ENCODE measurements at regions not wholly inside any gene's neighbourhood (a gene's known extent, or its start where the extent isn't known, plus 50 kb on each side); places are given as distances from the start of the nearest gene placed in this dataset.
A peak's percentile ranks its signal among the peaks of the same experiment; 100 is the strongest.

DNA sequence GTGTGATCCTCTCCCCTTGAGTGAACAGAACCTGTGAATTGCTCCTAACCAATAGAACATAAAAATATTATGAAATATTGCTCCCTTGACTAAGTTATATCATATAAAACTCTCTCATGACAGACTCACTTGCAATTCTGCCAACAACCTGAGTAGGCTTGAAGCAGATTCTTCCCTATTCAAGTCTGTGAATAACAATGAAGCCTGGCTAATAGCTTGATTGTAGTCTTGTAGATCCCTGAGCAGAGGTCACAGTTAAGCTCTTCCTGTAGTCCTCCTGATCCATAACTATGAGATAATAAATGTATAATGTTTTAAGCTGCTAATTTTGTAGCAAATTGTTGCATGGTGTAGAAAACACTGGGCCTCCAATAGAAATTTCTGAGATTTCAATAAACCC lies 540.1 kb upstream of the TENM4 start:
- H3K9me3 ChIP-seq (ENCODE audit: low read length): peaks cover 5% of the 10 kb centered on the region
- no peaks in the 10 kb centered on the region for H3K36me3 ChIP-seq (ENCODE audit: insufficient read depth, low read length)
- H3K27ac ChIP-seq (ENCODE audit: low read depth, low read length): no peak overlapping the region
- H3K27me3 ChIP-seq (ENCODE audit: control insufficient read depth in 1 of 2, insufficient read depth in 2 of 2, low read length in 2 of 2): no peaks in the 10 kb centered on the region
- H3K4me3 ChIP-seq (ENCODE audit: low read depth in 1 of 2, low read length in 2 of 2): no peak overlapping the region
- no peaks in the 10 kb centered on the region for H3K4me1 ChIP-seq (ENCODE audit: insufficient read depth, low read length)
- H3K9ac ChIP-seq (ENCODE audit: low read length): no peak overlapping the region

DNA sequence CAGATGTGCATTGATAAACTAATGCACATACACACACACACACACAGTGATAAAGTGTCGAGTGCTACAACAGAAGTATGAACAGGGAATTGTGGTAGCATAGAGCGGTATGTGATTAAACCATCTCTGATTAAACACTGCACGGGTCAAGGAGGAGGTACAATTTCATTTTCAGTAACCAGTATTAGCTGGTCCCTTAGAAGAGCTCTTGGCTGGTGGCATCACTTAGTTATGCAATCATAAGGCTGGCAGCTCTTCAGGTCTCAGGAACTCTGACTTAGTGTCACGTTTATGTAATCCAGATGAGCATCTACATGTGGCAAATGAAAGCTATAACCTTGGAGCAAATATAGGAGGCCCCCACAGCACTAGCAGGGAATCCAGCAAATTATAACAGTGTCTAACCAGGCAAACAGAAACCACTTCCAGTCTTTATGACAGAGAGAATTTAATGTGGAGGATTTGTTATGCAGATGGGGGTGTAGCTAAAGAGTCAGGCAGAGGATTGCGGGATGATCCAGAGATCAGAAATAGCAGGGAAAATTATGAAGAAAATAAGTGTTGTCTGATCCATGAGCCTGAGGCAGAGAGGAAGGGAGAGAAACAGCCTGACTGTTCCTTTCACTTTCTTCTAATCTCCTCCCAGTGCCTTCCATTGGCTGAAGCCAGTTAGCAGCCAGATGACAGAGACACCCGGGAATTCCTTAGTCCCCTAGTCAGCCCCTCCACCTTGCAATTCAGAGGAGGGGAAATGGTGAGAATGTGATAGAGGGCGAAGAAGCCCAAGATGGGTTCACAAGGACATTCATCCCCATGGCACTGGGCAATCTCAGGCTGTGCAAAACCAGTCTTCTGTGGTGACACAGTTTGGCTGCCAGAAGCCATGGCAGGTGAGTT lies 533.1 kb upstream of the TENM4 start:
- Histone ChIP-seq H3K9ac (ENCODE audit: low read length) (no peak overlapping the region), H3K27ac (ENCODE audit: low read depth, low read length) (no peak overlapping the region), H3K4me1 (ENCODE audit: insufficient read depth, low read length) (no peaks in the 10 kb centered on the region), H3K27me3 (ENCODE audit: control insufficient read depth in 1 of 2, insufficient read depth in 2 of 2, low read length in 2 of 2) (no peaks in the 10 kb centered on the region), H3K4me3 (ENCODE audit: low read depth in 1 of 2, low read length in 2 of 2) (peak overlapping the region in 1 of 2 donors; percentile 30), H3K36me3 (ENCODE audit: insufficient read depth, low read length) (no peaks in the 10 kb centered on the region), H3K9me3 (ENCODE audit: low read length) (no peaks in the 10 kb centered on the region)

- Histone ChIP-seq H3K4me1 (ENCODE audit: insufficient read depth, low read length) (no peaks in the 10 kb centered on the region), H3K27ac (ENCODE audit: low read depth, low read length) (no peak overlapping the region), H3K9ac (ENCODE audit: low read length) (no peak overlapping the region), H3K9me3 (ENCODE audit: low read length) (no peaks in the 10 kb centered on the region), H3K36me3 (ENCODE audit: insufficient read depth, low read length) (no peaks in the 10 kb centered on the region), H3K4me3 (ENCODE audit: low read depth in 1 of 2, low read length in 2 of 2) (no peak overlapping the region), H3K27me3 (ENCODE audit: control insufficient read depth in 1 of 2, insufficient read depth in 2 of 2, low read length in 2 of 2) (no peaks in the 10 kb centered on the region)
These were observed 530.4 kb upstream of the TENM4 start for GRCh38 chr11:79971255-79971654.

DNA sequence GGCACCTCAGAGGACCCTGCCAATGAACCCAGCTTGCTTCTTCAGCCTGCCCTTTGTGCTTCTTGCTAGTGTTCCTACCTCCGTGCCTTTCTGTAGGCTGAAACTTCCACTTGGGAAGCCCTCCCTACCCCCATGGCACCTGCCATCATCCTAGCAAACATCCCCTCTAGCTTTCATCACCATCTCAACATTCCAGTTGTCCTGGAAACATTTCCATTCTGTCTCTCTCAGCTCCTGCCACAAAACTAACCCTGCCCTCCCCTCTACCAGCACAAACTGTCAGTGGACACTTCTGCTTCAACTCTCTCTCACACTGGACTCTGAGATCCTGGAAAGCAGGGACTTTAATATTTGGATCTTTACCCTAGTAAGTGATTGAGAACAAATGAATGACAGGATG lies 525.8 kb upstream of the TENM4 start:
- no peaks in the 10 kb centered on the region for H3K4me1 ChIP-seq (ENCODE audit: insufficient read depth, low read length)
- H3K27ac ChIP-seq (ENCODE audit: low read depth, low read length): no peak overlapping the region
- H3K36me3 ChIP-seq (ENCODE audit: insufficient read depth, low read length): no peaks in the 10 kb centered on the region
- H3K4me3 ChIP-seq (ENCODE audit: low read depth in 1 of 2, low read length in 2 of 2): no peak overlapping the region
- H3K9ac ChIP-seq (ENCODE audit: low read length): no peak overlapping the region
- no peaks in the 10 kb centered on the region for H3K27me3 ChIP-seq (ENCODE audit: control insufficient read depth in 1 of 2, insufficient read depth in 2 of 2, low read length in 2 of 2)
- H3K9me3 ChIP-seq (ENCODE audit: low read length): no peaks in the 10 kb centered on the region

GRCh38 chr11:79963856-79964645 lies 523.2 kb upstream of the TENM4 start:
- Histone ChIP-seq H3K9ac (ENCODE audit: low read length) (no peak overlapping the region), H3K27me3 (ENCODE audit: control insufficient read depth in 1 of 2, insufficient read depth in 2 of 2, low read length in 2 of 2) (no peaks in the 10 kb centered on the region), H3K9me3 (ENCODE audit: low read length) (no peaks in the 10 kb centered on the region)

DNA sequence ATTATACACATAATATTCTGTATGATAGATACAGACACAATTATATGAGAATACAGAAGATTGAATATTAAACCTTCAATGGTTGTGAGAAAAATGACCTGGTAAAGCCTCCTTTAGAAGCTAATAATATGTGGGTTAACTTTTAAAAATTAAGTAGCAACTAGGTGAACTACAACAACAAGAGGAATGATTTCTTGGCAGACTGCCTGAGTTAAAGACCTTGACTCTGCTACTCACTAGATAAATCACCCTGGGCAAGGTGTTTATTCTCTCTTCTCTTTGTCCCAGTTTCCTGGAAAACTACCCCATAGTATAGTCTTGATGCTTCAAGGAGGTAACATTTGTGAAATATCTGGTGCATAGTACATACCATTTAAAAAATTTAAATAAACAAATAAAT lies 519.6 kb upstream of the TENM4 start:
- Histone ChIP-seq H3K4me3 (ENCODE audit: low read depth in 1 of 2, low read length in 2 of 2) (no peak overlapping the region), H3K9me3 (ENCODE audit: low read length) (no peaks in the 10 kb centered on the region), H3K27me3 (ENCODE audit: control insufficient read depth in 1 of 2, insufficient read depth in 2 of 2, low read length in 2 of 2) (no peaks in the 10 kb centered on the region), H3K4me1 (ENCODE audit: insufficient read depth, low read length) (no peaks in the 10 kb centered on the region), H3K27ac (ENCODE audit: low read depth, low read length) (no peak overlapping the region), H3K36me3 (ENCODE audit: insufficient read depth, low read length) (no peaks in the 10 kb centered on the region), H3K9ac (ENCODE audit: low read length) (no peak overlapping the region)

More at GRCh38 chr11:79963856-79964645, 523.2 kb upstream of the TENM4 start:
- H3K27ac ChIP-seq (ENCODE audit: low read depth, low read length): no peak overlapping the region
- no peak overlapping the region for H3K4me3 ChIP-seq (ENCODE audit: low read depth in 1 of 2, low read length in 2 of 2)
- no peaks in the 10 kb centered on the region for H3K36me3 ChIP-seq (ENCODE audit: insufficient read depth, low read length)
- no peaks in the 10 kb centered on the region for H3K4me1 ChIP-seq (ENCODE audit: insufficient read depth, low read length)

DNA sequence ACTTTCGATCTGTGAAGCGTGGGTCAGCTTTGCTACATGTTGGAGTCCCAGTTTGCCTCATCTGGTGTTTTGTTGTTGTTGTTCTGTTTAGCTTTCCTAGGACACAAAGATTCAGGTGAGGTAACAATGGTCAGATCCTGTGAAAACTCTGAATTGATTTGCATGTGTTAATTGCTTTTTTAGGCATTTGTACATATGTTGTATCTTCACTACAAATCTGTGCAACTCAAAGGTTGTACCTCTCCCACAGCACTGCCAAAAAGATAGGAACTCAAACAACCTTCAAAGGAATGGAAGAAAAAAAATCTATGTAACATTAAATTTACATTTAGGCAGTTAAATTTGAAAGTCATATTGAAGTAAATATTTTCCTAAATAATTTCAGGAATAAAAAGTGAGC lies 518.5 kb upstream of the TENM4 start:
- no peak overlapping the region for H3K27ac ChIP-seq (ENCODE audit: low read depth, low read length)
- H3K4me1 ChIP-seq (ENCODE audit: insufficient read depth, low read length): no peaks in the 10 kb centered on the region
- no peaks in the 10 kb centered on the region for H3K9me3 ChIP-seq (ENCODE audit: low read length)
- H3K36me3 ChIP-seq (ENCODE audit: insufficient read depth, low read length): no peaks in the 10 kb centered on the region
- H3K4me3 ChIP-seq (ENCODE audit: low read depth in 1 of 2, low read length in 2 of 2): no peak overlapping the region
- H3K27me3 ChIP-seq (ENCODE audit: control insufficient read depth in 1 of 2, insufficient read depth in 2 of 2, low read length in 2 of 2): no peaks in the 10 kb centered on the region
- no peak overlapping the region for H3K9ac ChIP-seq (ENCODE audit: low read length)

DNA sequence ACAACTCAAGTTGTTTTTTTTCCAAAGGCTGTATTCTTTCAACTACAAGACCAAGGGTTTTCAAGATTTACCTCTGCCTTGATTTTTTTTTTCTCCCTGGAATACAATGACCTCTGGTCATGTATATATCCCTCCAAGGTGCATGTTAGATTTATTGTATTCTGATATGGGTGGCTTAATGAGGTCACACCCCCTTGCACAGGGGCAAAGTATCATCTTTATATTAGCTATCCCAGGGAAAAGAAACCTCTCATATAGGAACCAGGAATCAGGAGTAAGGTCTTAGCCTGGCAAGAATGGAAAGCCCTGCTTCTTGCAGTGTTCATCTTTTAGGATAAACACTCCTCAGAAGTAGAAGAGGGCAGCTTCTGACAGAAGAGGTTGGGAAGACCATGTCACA lies 516.9 kb upstream of the TENM4 start:
- H3K9me3 ChIP-seq (ENCODE audit: low read length): no peaks in the 10 kb centered on the region
- H3K4me3 ChIP-seq (ENCODE audit: low read depth in 1 of 2, low read length in 2 of 2): no peak overlapping the region
- no peaks in the 10 kb centered on the region for H3K27me3 ChIP-seq (ENCODE audit: control insufficient read depth in 1 of 2, insufficient read depth in 2 of 2, low read length in 2 of 2)
- H3K4me1 ChIP-seq (ENCODE audit: insufficient read depth, low read length): no peaks in the 10 kb centered on the region
- no peak overlapping the region for H3K9ac ChIP-seq (ENCODE audit: low read length)
- no peaks in the 10 kb centered on the region for H3K36me3 ChIP-seq (ENCODE audit: insufficient read depth, low read length)
- no peak overlapping the region for H3K27ac ChIP-seq (ENCODE audit: low read depth, low read length)

GRCh38 chr11:79956061-79956460 lies 515.2 kb upstream of the TENM4 start:
- Histone ChIP-seq H3K9me3 (ENCODE audit: low read length) (no peaks in the 10 kb centered on the region), H3K27ac (ENCODE audit: low read depth, low read length) (no peak overlapping the region), H3K4me1 (ENCODE audit: insufficient read depth, low read length) (no peaks in the 10 kb centered on the region), H3K9ac (ENCODE audit: low read length) (no peak overlapping the region), H3K36me3 (ENCODE audit: insufficient read depth, low read length) (no peaks in the 10 kb centered on the region), H3K27me3 (ENCODE audit: control insufficient read depth in 1 of 2, insufficient read depth in 2 of 2, low read length in 2 of 2) (no peaks in the 10 kb centered on the region), H3K4me3 (ENCODE audit: low read depth in 1 of 2, low read length in 2 of 2) (no peak overlapping the region)

DNA sequence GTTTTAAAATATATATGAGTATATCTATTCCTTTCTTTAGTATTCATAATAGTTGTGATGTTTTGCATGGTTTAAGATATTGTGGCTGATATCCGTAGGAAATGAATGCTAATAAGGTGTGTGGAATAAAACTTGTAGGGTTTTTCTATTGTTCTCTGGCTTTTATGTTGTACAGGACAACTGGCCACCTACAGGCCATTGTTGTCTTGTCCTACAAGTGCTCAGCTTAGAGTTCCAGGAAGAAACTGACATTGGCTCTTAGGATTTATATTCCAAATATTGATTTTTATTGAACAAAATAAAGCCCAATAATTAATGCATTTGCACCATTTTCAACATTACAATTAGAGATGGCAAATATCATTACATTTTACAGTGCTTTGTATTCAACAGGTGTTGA lies 512.8 kb upstream of the TENM4 start:
- Histone ChIP-seq H3K36me3 (ENCODE audit: insufficient read depth, low read length) (no peaks in the 10 kb centered on the region), H3K9ac (ENCODE audit: low read length) (no peak overlapping the region), H3K27ac (ENCODE audit: low read depth, low read length) (no peak overlapping the region), H3K9me3 (ENCODE audit: low read length) (no peaks in the 10 kb centered on the region), H3K4me3 (ENCODE audit: low read depth in 1 of 2, low read length in 2 of 2) (no peak overlapping the region), H3K4me1 (ENCODE audit: insufficient read depth, low read length) (no peaks in the 10 kb centered on the region), H3K27me3 (ENCODE audit: control insufficient read depth in 1 of 2, insufficient read depth in 2 of 2, low read length in 2 of 2) (no peaks in the 10 kb centered on the region)

GRCh38 chr11:79950741-79951140 lies 509.9 kb upstream of the TENM4 start:
- H3K27me3 ChIP-seq (ENCODE audit: control insufficient read depth in 1 of 2, insufficient read depth in 2 of 2, low read length in 2 of 2): no peaks in the 10 kb centered on the region

More at GRCh38 chr11:79950741-79951140, 509.9 kb upstream of the TENM4 start:
- Histone ChIP-seq H3K27ac (ENCODE audit: low read depth, low read length) (no peak overlapping the region), H3K4me1 (ENCODE audit: insufficient read depth, low read length) (no peaks in the 10 kb centered on the region), H3K9me3 (ENCODE audit: low read length) (no peaks in the 10 kb centered on the region), H3K36me3 (ENCODE audit: insufficient read depth, low read length) (no peaks in the 10 kb centered on the region), H3K9ac (ENCODE audit: low read length) (no peak overlapping the region), H3K4me3 (ENCODE audit: low read depth in 1 of 2, low read length in 2 of 2) (no peak overlapping the region)

All from muscle layer of colon (tissue), 2 donors.